ENCODE measurements at regions not wholly inside any gene's neighbourhood (a gene's known extent, or its start where the extent isn't known, plus 50 kb on each side); places are given as distances from the start of the nearest gene placed in this dataset.

DNA sequence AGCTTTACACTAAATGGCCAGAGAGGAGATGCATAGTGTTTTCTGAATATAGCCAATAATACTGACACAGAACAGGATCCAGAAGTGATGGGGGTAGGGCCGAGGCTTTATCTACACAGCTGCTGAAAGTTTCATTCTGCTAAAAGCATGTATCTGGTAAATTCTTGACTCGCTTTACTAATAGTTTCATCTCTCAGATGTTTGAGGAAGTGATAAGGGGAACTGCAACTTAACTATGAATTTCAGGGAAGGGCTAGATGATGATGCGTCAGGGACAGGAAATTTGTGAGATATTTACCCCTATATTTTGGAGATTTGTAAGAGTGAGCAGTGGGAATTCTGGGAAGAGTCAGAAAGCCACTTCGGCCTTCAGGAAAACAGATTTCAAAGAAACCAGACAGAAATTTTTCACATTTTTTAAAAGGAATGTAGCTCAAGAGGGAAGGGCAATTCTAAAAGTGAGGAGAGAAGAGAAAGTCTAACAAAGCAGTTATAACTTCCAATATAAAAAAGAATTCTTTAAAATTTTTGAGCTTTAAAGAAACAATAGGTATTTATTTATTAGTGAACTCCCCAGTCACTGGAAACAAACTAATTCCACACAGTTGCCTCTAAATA, 243.1 kb downstream of the BCAT1 start:
- Histone ChIP-seq H3K36me3 (no peaks in the 10 kb centered on the region), H3K27me3 (no peaks in the 10 kb centered on the region), H3K4me1 (peaks cover 0 to 16% (median 0%) of the 10 kb centered on the region in 4 donors), H3K4me3 (no peak overlapping the region), H3K9me3 (no peaks in the 10 kb centered on the region), H3K27ac (no peak overlapping the region)
- no peak for TF ChIP-seq CTCF (IDR thresholded peaks at IDR 0.05)
- intact Hi-C loops (cut with DNase I; ENCODE audit: low total_unique reads) = no loop called here
- DNase-seq = no peak

DNA sequence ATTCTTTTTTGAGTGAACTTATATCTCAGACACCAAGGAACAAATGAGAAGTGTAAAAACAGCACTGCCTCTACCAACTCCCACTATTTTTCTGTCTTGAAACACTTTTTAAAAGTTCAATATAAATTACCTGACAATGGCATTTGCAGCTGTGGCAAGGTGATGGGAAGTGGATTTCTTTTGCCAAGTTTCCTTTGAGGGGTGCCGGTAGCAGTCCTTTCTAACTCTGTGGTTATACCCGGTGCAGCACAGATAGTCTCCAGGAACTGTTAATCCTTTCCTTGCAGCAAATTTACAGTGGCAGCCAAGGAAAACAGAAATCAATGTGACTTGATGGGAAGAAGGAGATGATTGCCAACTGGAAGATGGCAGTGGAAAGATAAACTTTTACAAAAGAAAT, 243.7 kb downstream of the BCAT1 start:
- DNase-seq = no peak
- Histone ChIP-seq H3K4me1 (peaks cover 0 to 16% (median 0%) of the 10 kb centered on the region in 4 donors), H3K9me3 (no peaks in the 10 kb centered on the region), H3K27ac (no peak overlapping the region), H3K27me3 (no peaks in the 10 kb centered on the region), H3K4me3 (no peak overlapping the region), H3K36me3 (no peaks in the 10 kb centered on the region)
- no peak for TF ChIP-seq CTCF (IDR thresholded peaks at IDR 0.05)
- intact Hi-C loops (cut with DNase I; ENCODE audit: low total_unique reads) = no loop called here

DNA sequence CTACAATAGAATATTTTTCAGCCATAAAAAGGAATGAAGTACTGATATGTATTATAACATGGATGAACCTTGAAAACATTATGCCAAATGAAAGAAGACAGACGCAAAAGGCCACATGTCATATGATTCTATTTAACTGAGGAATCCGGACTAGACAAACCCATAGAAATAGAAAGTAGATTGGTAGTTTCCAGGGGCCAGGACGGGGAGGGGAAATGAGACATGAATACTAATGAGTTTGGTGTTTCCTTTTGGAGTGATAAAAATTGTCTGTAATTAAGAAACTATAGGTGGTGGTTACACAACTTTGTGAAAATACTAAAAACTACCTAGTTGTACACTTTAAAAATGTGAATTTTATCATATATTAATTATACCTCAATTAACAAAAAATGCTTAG, 247.6 kb downstream of the BCAT1 start:
- no peak overlapping the region for H3K4me3 ChIP-seq
- H3K4me1 ChIP-seq = peaks cover 0 to 16% (median 0%) of the 10 kb centered on the region in 4 donors
- no peak for TF ChIP-seq CTCF (IDR thresholded peaks at IDR 0.05)
- DNase-seq = no peak
- no peaks in the 10 kb centered on the region for H3K36me3 ChIP-seq
- intact Hi-C loops (cut with DNase I; ENCODE audit: low total_unique reads) = no loop called here
- no peaks in the 10 kb centered on the region for H3K9me3 ChIP-seq
- no peak overlapping the region for H3K27ac ChIP-seq
- no peaks in the 10 kb centered on the region for H3K27me3 ChIP-seq

DNA sequence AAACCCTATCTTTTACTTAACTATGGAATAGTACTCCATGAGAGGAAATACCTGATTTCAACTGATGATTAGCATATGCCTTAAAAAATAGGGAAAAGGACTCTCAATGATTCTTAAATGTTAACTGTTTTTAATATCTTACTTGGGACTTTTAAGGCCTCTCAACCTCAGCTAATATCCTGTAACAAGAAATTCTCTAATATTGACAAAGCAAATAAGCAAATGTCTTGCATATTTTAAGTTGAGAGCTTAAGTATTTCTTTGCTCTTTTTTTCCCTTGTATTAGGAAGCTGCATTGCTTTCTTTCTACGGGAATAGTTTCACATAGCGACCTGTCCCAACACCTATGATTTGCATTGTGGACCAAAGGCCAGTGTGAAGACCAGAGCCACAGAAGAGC, 249.9 kb downstream of the BCAT1 start:
- Histone ChIP-seq H3K4me3 (no peak overlapping the region), H3K9me3 (no peaks in the 10 kb centered on the region), H3K27ac (no peak overlapping the region), H3K36me3 (no peaks in the 10 kb centered on the region), H3K27me3 (no peaks in the 10 kb centered on the region), H3K4me1 (no peaks in the 10 kb centered on the region)
- no peak for DNase-seq
- no peak for TF ChIP-seq CTCF (IDR thresholded peaks at IDR 0.05)
- intact Hi-C loops (cut with DNase I; ENCODE audit: low total_unique reads) = no loop called here

DNA sequence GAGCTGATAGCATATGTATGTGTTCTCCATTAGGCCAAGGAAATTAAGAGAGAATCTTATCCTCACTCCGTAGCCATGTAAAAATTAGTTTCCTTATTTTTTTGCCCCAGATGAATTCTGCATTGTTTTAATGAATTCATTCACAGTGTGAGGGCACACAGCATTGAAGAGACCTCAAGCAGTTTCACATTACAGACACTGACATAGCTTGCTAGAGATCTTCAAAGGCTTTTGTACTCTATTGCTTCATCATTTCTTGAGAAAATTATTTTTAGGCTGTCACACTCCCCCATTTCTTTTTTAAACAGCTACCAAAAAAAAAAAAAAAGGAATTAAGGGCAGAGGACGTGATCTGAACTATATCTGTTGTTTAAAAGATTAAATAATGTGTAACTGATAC, 251.1 kb downstream of the BCAT1 start:
- H3K27ac ChIP-seq = no peak overlapping the region
- H3K27me3 ChIP-seq = no peaks in the 10 kb centered on the region
- H3K36me3 ChIP-seq = no peaks in the 10 kb centered on the region
- H3K4me3 ChIP-seq = no peak overlapping the region
- DNase-seq = no peak
- no peaks in the 10 kb centered on the region for H3K4me1 ChIP-seq
- intact Hi-C loops (cut with DNase I; ENCODE audit: low total_unique reads) = no loop called here
- H3K9me3 ChIP-seq = no peaks in the 10 kb centered on the region
- TF ChIP-seq CTCF (IDR thresholded peaks at IDR 0.05) = no peak

DNA sequence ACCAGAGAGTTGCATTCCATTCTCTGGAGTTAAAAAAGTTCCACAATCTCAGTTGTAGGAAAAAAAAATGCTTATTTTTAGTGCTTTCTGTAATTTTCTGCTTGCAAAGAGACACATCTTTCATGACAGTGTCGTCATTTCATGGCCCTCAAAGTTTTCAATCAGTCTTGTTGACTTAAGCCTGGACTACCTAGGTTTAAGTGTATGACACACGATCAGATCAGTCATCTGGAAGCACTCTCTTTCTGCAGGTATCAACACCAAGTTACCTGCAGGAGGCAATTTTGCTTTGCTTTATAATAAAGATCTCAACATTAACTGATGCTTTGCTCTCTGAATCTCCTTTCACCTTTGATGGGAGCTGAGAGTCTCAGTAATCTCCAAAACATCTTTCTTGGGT, 251.6 kb downstream of the BCAT1 start:
- no peak overlapping the region for H3K27ac ChIP-seq

More for the DNA sequence above, 251.6 kb downstream of the BCAT1 start:
- Histone ChIP-seq H3K9me3 (no peaks in the 10 kb centered on the region), H3K36me3 (no peaks in the 10 kb centered on the region), H3K4me3 (no peak overlapping the region), H3K4me1 (no peaks in the 10 kb centered on the region), H3K27me3 (no peaks in the 10 kb centered on the region)
- DNase-seq = no peak
- TF ChIP-seq CTCF (IDR thresholded peaks at IDR 0.05) = no peak
- intact Hi-C loops (cut with DNase I; ENCODE audit: low total_unique reads) = no loop called here
